GM18873 (cell line): ENCODE measurements at regions not wholly inside any gene's neighbourhood (a gene's known extent, or its start where the extent isn't known, plus 50 kb on each side); places are given as distances from the start of the nearest gene placed in this dataset.
"Not testable (repeated sequence)": the region's sequence is repeated elsewhere in the genome, so short reads cannot be mapped to it uniquely, and the experiment has no call there.

Experiments used
- ATAC-seq: cut with Tn5 transposase; IDR thresholded peaks from one replicate; pipeline ENCODE4 v1.9.1; 2021; ENCODE audit warnings: mild to moderate bottlenecking, moderate library complexity, moderate number of reproducible peaks; ENCODE audit not compliant: unreplicated experiment, low FRiP score

GRCh38 chr6:60991427-60992028 lies 1294.5 kb downstream of the KHDRBS2 start:
- ATAC-seq: no peak

GRCh38 chr6:60952500-60952899 lies 1333.5 kb downstream of the KHDRBS2 start:
- no peak for ATAC-seq

GRCh38 chr6:60950221-60950923 lies 1335.7 kb downstream of the KHDRBS2 start:
- not testable (repeated sequence) for ATAC-seq

DNA sequence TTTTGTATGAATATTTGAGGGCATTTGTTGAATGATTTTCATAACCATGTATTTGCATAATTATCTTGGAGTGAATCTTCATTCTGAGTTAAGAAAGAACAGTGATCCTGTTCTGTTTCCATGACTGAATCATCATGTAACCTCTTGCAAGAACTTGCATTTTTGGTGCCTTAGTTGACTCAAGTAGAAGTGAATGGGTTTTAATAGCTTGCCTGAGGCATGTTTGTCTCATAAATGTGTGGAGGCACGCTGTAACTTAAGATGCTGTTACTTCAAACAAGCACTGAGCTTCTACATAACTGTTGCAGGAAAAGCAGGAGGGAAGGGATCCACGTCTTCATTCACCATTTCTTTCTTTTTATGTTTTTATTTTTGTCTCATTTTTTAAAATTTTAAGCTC lies 1338.6 kb downstream of the KHDRBS2 start:
- not testable (repeated sequence) for ATAC-seq

GRCh38 chr6:60944803-60945202 lies 1341.2 kb downstream of the KHDRBS2 start:
- not testable (repeated sequence) for ATAC-seq

GRCh38 chr6:60935970-60936369 lies 1350.1 kb downstream of the KHDRBS2 start:
- not testable (repeated sequence) for ATAC-seq

DNA sequence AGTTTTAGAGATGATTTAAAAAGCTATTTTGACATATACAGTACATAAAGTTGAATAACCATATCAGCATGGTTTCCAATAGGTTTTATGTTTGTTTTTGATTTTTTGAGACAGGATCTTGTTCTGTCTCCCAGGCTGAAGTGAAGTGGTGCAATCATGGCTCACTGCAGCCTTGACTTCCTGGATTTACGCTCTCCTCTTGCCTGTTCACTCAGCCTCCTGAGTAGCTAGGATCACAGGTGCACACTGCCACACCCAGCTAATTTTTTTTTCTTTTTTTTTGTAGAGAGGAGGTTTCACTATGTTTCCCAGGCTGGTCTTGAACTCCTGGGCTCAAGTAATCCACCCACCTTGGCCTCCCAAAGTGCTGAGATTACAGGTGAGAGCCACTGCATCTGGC lies 1366.4 kb downstream of the KHDRBS2 start:
- ATAC-seq: not testable (repeated sequence)

GRCh38 chr6:60903860-60904259 lies 1382.2 kb downstream of the KHDRBS2 start:
- ATAC-seq: not testable (repeated sequence)

DNA sequence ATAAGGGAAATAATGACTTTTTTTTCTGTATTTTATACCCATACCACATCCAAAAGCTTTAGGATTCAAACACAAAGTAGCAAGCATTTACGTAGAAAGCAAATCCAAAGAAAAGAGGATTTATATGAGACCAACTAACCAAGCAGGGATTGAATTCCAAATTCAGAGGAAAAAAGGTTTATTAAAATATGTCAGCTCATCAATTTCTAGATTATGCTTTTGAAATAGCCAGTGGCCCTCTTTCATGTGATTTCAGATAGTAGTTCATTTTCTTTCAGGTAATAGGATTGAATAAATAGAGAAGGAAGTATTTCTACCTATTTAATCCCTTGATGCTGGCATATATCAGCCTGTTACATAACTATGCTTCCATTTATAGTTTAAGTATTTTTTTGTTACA lies 1392.7 kb downstream of the KHDRBS2 start:
- ATAC-seq: not testable (repeated sequence)

DNA sequence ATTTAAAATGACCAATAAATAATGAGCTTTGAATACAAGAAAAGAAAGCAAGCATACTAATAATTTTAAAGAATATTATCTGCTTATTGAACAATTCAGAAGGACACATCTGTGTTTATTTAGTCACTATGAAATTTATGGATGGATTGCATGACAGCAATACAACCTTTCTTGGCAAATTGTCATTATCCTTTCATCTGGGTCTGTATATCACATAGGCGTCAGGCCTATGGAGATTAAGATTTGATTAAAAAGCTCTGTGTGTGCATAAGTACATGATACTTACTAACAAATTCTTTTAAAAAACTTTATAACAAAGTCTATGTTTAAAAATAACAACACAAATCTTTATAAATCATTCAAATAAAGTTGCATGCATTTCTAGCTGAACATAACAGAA lies 1394.4 kb downstream of the KHDRBS2 start:
- no peak for ATAC-seq

- ATAC-seq: not testable (repeated sequence)
Measured at GRCh38 chr6:60877396-60877795, 1408.6 kb downstream of the KHDRBS2 start.

DNA sequence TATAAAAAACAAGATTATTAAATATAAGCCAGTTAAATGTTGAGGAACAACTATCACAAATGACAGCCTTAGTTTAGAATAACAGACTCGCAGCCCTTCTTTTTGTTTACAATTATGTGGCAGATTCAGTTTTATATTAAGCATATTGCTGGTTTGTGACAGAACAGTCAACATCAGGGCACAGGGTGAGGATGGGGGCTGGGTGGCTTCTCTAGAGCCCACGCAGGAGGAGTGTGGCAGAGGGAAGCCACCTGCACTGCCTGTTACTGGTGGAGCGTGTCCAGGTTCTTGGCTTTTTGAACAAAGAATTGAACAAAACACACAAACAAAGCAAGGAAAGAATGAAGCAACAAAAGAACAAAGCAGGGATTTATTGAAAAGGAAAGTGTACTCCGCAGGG lies 1415.2 kb downstream of the KHDRBS2 start:
- not testable (repeated sequence) for ATAC-seq

DNA sequence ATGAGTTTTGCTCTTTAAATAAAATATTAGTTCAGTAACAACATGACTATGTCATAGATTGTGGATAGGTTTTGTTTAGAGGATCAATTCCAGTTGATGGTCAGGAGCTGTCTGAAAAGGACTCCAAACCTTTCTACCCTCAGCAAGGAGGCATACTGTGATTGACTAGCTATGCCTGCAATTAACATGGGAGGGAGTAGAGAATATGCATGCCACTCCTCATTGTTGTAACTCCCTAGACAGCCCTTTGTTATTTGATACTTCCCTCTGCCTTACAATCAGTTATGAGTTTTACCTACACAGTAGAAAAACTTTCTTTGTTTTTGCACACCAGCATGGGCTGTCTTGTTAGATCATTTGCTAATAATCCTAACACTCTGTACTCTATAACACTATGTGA lies 1418.5 kb downstream of the KHDRBS2 start:
- ATAC-seq: no peak

DNA sequence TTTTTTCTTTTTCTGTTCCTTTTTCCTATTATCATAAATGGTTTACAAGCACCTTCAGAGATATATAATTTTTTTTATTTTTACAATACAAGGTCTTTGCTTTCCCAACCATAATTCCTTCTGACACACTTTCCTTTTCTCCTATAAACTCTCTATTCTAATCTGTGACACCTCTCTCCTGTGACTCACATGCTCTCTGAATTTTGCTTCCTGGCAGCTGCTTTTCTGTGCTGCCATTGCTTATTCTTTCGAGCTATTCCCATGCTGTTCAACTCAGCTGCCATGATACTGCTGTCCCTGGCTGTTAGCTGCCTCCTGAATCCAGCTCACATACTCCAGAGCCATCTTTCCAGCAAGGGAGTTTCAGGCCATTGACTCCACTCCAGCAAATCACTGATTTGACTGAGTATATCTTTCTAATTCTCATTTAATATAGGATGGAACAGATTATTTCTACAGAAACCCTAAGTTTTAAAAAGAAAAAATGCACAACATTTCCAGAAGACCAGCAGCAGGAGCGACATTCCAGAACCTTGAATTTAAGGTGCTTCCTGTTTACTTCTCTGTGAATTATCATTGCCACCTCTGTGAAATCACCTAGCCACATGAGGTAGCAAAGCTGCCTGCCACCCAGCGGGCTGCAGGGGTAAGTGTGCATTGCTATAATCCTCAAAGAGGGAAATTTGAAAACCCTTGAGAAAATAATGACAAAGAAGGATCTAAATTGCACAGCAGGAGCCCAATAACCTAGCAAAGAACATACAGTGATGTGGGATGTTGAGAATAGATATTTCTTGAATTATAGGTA lies 1442.6 kb downstream of the KHDRBS2 start:
- not testable (repeated sequence) for ATAC-seq

GRCh38 chr6:60830726-60831125 lies 1455.3 kb downstream of the KHDRBS2 start:
- ATAC-seq: not testable (repeated sequence)

DNA sequence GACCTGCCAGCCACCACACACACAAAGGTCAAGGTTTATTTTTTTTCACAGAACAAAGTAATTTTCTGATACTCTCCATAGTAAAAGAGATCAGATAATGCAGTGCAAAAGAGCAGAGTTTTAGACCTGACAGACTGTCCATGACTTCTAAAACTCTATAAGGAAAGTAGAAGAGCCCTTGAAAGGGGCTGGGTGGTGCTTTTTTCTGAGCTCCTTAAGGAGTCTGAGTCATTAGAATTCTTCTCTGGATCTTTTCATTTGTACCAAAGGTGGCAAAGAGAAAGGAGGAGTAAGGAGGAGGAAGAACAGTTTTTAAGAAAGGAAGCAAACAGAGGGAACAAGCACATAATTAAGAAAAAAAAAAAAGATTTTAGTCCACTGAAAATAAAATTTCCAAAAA lies 1463.4 kb downstream of the KHDRBS2 start:
- ATAC-seq: not testable (repeated sequence)

- ATAC-seq: not testable (repeated sequence)
Measured at GRCh38 chr6:60818072-60818471, 1468.0 kb downstream of the KHDRBS2 start.

DNA sequence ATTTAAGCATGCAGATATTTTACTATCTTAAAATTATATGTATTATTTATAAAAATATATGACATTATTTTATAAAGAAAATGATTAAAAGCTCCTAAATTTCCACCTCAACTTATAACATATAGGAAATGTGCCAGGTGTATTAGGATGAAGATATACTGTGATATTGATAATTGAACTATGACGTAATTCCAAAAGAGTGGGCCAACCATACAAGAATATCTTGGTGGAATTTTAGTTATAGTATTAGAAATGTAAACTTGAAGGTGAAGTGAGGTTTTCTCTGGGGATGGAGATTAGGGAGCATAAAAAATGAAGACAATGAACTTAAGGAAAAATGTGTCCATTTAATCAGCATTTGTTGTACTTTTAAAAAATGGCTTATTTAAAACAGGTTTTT lies 1471.2 kb downstream of the KHDRBS2 start:
- not testable (repeated sequence) for ATAC-seq

- not testable (repeated sequence) for ATAC-seq
Measured at GRCh38 chr6:60813897-60814596, 1472.0 kb downstream of the KHDRBS2 start.

DNA sequence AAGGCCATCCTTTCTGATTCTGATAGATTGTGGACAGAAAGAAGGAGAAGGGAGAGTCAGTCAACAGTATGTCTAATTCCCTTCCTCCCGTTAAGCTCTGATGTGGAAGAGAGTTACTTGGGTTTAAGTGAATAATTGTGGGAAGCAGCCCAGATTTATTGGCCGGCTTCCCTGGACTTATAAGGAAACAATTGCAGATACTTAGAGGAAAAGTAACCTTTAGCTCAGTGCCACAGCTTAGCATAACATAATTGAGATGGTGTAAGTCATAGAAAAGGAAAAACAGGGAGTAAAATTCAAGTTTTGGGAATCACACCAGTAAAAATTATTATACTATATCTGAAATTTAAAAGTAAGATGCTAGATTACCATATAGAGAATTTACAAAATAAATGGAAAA lies 1475.8 kb downstream of the KHDRBS2 start:
- ATAC-seq: not testable (repeated sequence)

DNA sequence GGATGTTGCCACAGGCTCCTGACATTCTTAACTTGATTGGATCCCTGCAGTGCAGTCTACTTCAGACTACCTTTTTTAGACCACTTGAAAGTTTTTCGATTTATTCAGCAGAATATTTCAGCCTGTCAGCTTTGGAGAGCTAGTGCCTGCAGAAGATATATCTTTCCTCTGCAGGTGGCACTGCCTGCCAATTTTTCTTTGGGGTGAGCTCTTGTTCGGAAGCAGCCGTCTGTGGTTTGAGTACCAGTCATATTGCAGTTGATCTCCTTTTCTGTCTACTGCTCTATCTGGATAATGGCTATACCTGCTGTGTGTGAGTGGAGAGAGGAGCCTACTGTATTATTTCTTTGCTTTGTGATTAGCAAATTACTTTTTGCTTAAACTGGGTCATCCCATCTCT lies 1486.9 kb downstream of the KHDRBS2 start:
- not testable (repeated sequence) for ATAC-seq
